GM23338 (cell line): ENCODE measurements at regions not wholly inside any gene's neighbourhood (a gene's known extent, or its start where the extent isn't known, plus 50 kb on each side); places are given as distances from the start of the nearest gene placed in this dataset.

ENCODE experiments used
- CREB1 ChIP-seq: fragments of 250-450 bp; sonication (Bioruptor Pico); IDR thresholded peaks from 2 replicates; pipeline ENCODE4 v1.5.0; 2020; ENCODE audit warnings: low read depth, mild to moderate bottlenecking, moderate library complexity
- CTCF ChIP-seq, 2 experiments: fragments of 200-600 bp in 1 of 2; sonication (generic) in 1 of 2; conservative IDR thresholded peaks; 2 replicates each; pipeline versions ENCODE4 v1.5.1 to v1.6.1; 2016 to 2017; ENCODE audit warnings: antibody characterized with exemption in 2 of 2, low read depth in 2 of 2, mild to moderate bottlenecking in 2 of 2, moderate library complexity in 1 of 2
- POLR2AphosphoS5 ChIP-seq: IDR thresholded peaks from 2 replicates; pipeline ENCODE4 v1.6.1; 2016; ENCODE audit warnings: antibody characterized with exemption, low read depth

- TF ChIP-seq POLR2AphosphoS5 (no peak), CREB1 (CRISPR knock-in tag) (no peak), CTCF (conservative IDR thresholded peaks at IDR 0.05; ENCODE audit: low read depth in 2 of 2) (no peak)
Observed at GRCh38 chrX:28124416-28124815, 143.2 kb upstream of the DCAF8L1 start.
